Mucosa of descending colon (tissue), 3 donors: ENCODE measurements at regions not wholly inside any gene's neighbourhood (a gene's known extent, or its start where the extent isn't known, plus 50 kb on each side); places are given as distances from the start of the nearest gene placed in this dataset.

Source experiments
- ATAC-seq: fragments of 200-7000 bp; cut with Tn5 transposase; one replicate; pipeline ENCODE4 v1.9.1; 2020; ENCODE audit warnings: mild to moderate bottlenecking, moderate library complexity
- DNase-seq, 3 donors: peaks; one replicate each; pipeline ENCODE4 v3.0.0-alpha.2; 2020
- H3K36me3 ChIP-seq: fragments of 200-600 bp; one replicate; pipeline ENCODE4 v1.8.0; 2021; ENCODE audit warnings: low read depth, mild to moderate bottlenecking
- H3K4me1 ChIP-seq: fragments of 200-600 bp; one replicate; pipeline ENCODE4 v1.8.0; 2021; ENCODE audit warnings: low read depth, mild to moderate bottlenecking
- H3K4me3 ChIP-seq: fragments of 200-600 bp; one replicate; pipeline ENCODE4 v1.8.0; 2021; ENCODE audit warnings: mild to moderate bottlenecking
- H3K9me3 ChIP-seq: fragments of 200-600 bp; one replicate; pipeline ENCODE4 v1.8.0; 2021; ENCODE audit warnings: mild to moderate bottlenecking
- CTCF ChIP-seq: fragments of 200-600 bp; IDR thresholded peaks from one replicate; pipeline ENCODE4 v1.8.0; 2022; ENCODE audit warnings: antibody characterized with exemption, mild to moderate bottlenecking
- intact Hi-C, 2 donors: fragments of 100-400 bp; cut with DNase I in 1 of 2; cut with micrococcal nuclease in 1 of 2; formaldehyde crosslinking; loops; one replicate each; pipeline versions ENCODE4 v1.11.0 to v1.11.1; 2022; cut with DNase I, micrococcal nuclease
- donor health status: DM: no; HTN: no; CAD: no; lungs with moderate emphysema.
- donor health status: DM: no; HTN: no; CAD: no.
- donor health status: DM: no; HTN: yes; CAD: no.

DNA sequence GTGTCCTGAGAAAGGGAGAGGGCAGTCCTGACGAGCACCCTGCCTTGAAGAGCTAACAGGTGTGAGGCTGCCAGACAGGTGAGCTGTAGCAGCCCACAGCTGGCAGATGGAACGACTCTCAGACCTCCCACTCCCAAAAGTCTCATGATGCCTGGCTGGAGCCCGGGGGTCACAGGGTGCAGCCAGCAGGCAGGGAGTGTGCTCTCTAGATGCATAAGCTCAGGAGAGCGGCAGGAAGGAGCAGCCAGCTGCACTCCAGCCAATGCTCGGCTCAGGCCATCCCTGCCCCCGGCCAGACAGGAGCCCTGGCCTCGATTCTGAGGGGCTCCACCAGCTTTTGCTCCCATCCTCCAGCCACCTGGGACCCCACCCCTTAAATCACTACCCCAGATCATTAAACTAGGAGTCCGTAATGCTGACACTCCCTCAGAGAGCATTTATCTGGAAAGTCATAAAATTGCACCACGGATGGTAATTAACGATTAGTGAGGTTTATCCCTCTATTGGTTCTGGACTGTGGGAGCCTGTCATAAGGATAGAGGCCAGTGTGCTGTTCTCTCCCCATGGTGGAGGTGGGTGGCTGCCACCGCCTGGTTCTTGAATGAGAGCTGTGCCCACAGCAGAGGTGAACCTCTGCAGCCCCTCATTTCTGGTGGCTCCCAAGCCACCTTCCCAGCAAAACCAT, 63.5 kb upstream of the ZMIZ1 start:
- Histone ChIP-seq H3K4me1 (no peaks in the 10 kb centered on the region), H3K4me3 (no peak overlapping the region), H3K36me3 (no peaks in the 10 kb centered on the region), H3K9me3 (no peaks in the 10 kb centered on the region)
- intact Hi-C loops = no loop called here
- no peak for TF ChIP-seq CTCF
- no peak for DNase-seq
- ATAC-seq = peak; percentile 37

- Histone ChIP-seq H3K9me3 (no peaks in the 10 kb centered on the region), H3K4me3 (no peak overlapping the region), H3K36me3 (no peaks in the 10 kb centered on the region), H3K4me1 (no peaks in the 10 kb centered on the region)
- TF ChIP-seq CTCF = no peak
- DNase-seq (no peak), ATAC-seq (no peak)
- intact Hi-C loops = no loop called here
Measured at GRCh38 chr10:79007018-79007417, 61.7 kb upstream of the ZMIZ1 start.

- intact Hi-C loops = no loop called here
- Histone ChIP-seq H3K4me3 (no peak overlapping the region), H3K9me3 (no peaks in the 10 kb centered on the region), H3K4me1 (no peaks in the 10 kb centered on the region), H3K36me3 (no peaks in the 10 kb centered on the region)
- DNase-seq = peak in 1 of 3 donors; percentile 33
- no peak for TF ChIP-seq CTCF
- peak; percentile 76 for ATAC-seq
Measured at GRCh38 chr10:79007421-79008319, 61.1 kb upstream of the ZMIZ1 start.

DNA sequence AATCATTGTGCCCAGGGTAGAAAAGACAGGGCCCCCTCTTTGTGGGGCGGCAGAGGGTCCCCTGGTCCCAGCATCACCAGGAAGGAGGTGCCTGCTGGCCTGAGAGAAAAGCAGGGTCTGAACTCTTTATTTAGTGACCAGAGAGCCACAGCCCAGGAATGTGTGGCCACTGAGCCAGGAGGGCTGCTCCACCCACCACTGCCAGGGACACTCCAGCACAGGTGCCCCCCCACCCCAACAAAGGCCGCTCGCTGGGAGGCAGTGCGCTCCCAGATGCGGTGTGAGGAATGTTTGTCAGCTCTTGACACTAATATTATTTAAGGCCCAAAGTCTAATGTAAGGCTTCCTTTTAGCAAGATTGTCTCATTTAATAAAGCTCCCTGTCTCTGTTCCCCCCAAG, 59.6 kb upstream of the ZMIZ1 start:
- TF ChIP-seq CTCF = no peak
- ATAC-seq = no peak
- H3K9me3 ChIP-seq = no peaks in the 10 kb centered on the region
- DNase-seq = no peak
- intact Hi-C loops = no loop called here
- no peaks in the 10 kb centered on the region for H3K36me3 ChIP-seq
- no peak overlapping the region for H3K4me3 ChIP-seq
- H3K4me1 ChIP-seq = no peaks in the 10 kb centered on the region

- no peak for TF ChIP-seq CTCF
- intact Hi-C loops = no loop called here
- H3K9me3 ChIP-seq = no peaks in the 10 kb centered on the region
- ATAC-seq (no peak), DNase-seq (no peak)
- H3K4me3 ChIP-seq = no peak overlapping the region
- H3K4me1 ChIP-seq = no peaks in the 10 kb centered on the region
- no peaks in the 10 kb centered on the region for H3K36me3 ChIP-seq
Measured at GRCh38 chr10:79012567-79012966, 56.2 kb upstream of the ZMIZ1 start.
